ENCODE measurements at regions not wholly inside any gene's neighbourhood (a gene's known extent, or its start where the extent isn't known, plus 50 kb on each side); places are given as distances from the start of the nearest gene placed in this dataset.

- CTCF ChIA-PET = interaction anchor here (0.5 to 1.8 kb wide), 6 partner anchors 80 to 1365 kb away, joined by 3 to 6 read pairs (median 3); no protein-coding TSS in a partner anchor
- Mint-ChIP-seq H3K4me1 (ENCODE audit: insufficient read depth, unreplicated experiment) (peaks cover 6% of the 10 kb centered on the region), H3K9me3 (ENCODE audit: unreplicated experiment) (no peaks in the 10 kb centered on the region), H3K4me3 (ENCODE audit: unreplicated experiment) (no peak overlapping the region), H3K36me3 (ENCODE audit: insufficient read depth, unreplicated experiment) (no peaks in the 10 kb centered on the region), H3K27ac (ENCODE audit: low read depth, unreplicated experiment) (no peak overlapping the region), H3K27me3 (ENCODE audit: insufficient read depth, unreplicated experiment) (no peaks in the 10 kb centered on the region)
- POLR2A ChIA-PET = no interaction called here
- intact Hi-C loops (cut with micrococcal nuclease) = no loop called here
- TF ChIP-seq CTCF (IDR thresholded peaks at IDR 0.05; ENCODE audit: unreplicated experiment) = no peak
- DNase-seq (ENCODE audit: unreplicated experiment) = no peak
- no TSS peak for BruUV-seq (replicated peaks)
Measured at GRCh38 chr13:78319101-78319627, 284.2 kb downstream of the POU4F1 start.

GRCh38 chr13:78317030-78317429 lies 286.3 kb downstream of the POU4F1 start:
- DNase-seq (ENCODE audit: unreplicated experiment) = peak; percentile 21
- peaks cover 13% of the 10 kb centered on the region for H3K27me3 Mint-ChIP-seq (ENCODE audit: insufficient read depth, unreplicated experiment)
- peak; percentile 37 for TF ChIP-seq CTCF (IDR thresholded peaks at IDR 0.05; ENCODE audit: unreplicated experiment)
- CTCF ChIA-PET = no interaction called here
- no peaks in the 10 kb centered on the region for H3K9me3 Mint-ChIP-seq (ENCODE audit: unreplicated experiment)
- POLR2A ChIA-PET = no interaction called here
- intact Hi-C loops (cut with micrococcal nuclease) = loop anchor here (1.0 kb wide), 1 partner anchor 661 kb away; no protein-coding TSS in a partner anchor
- no peak overlapping the region for H3K27ac Mint-ChIP-seq (ENCODE audit: low read depth, unreplicated experiment)
- H3K4me3 Mint-ChIP-seq (ENCODE audit: unreplicated experiment) = no peak overlapping the region
- H3K36me3 Mint-ChIP-seq (ENCODE audit: insufficient read depth, unreplicated experiment) = no peaks in the 10 kb centered on the region
- no peaks in the 10 kb centered on the region for H3K4me1 Mint-ChIP-seq (ENCODE audit: insufficient read depth, unreplicated experiment)
- no TSS peak for BruUV-seq (replicated peaks)

DNA sequence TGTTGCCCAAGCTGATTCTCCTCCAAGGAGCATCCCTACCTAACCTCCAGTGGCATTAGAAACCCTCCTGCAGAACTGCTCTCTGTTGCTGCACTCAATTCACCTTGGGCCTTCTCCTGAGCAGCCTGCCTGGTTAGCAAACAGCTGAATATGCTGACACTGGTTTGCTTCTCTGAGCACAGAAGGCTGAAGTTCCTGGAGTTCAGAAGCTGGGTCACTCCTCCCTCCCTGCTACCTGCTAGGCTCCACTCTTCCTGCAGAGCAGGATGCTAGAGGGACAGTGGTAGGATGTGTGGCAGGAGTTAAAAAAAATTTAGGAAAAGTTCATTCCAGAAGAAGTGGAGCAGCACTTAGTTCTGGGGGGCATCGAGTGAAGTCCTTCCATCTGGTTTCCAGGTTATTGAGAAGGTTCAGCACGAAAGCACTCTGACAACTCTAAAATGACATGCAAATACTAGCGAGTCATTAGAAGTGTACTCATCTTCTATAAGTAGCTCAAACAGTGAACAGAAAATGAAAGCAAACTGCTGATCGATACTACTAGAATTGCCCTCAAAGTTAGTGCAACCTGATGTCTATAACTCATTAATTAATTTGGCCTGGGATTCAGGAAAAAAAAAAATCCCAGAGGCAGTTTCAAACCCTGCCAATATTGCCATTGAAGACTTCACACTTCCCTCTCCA lies 293.7 kb downstream of the POU4F1 start:
- Mint-ChIP-seq H3K27ac (ENCODE audit: low read depth, unreplicated experiment) (no peak overlapping the region), H3K4me3 (ENCODE audit: unreplicated experiment) (no peak overlapping the region), H3K36me3 (ENCODE audit: insufficient read depth, unreplicated experiment) (no peaks in the 10 kb centered on the region), H3K4me1 (ENCODE audit: insufficient read depth, unreplicated experiment) (no peaks in the 10 kb centered on the region), H3K9me3 (ENCODE audit: unreplicated experiment) (no peaks in the 10 kb centered on the region), H3K27me3 (ENCODE audit: insufficient read depth, unreplicated experiment) (peaks cover 77% of the 10 kb centered on the region)
- no peak for TF ChIP-seq CTCF (IDR thresholded peaks at IDR 0.05; ENCODE audit: unreplicated experiment)
- DNase-seq (ENCODE audit: unreplicated experiment) = no peak
- intact Hi-C loops (cut with micrococcal nuclease) = no loop called here
- BruUV-seq (replicated peaks) = no TSS peak
- ChIA-PET POLR2A (no interaction called here), CTCF (no interaction called here)

GRCh38 chr13:78306519-78307206 lies 296.7 kb downstream of the POU4F1 start:
- CTCF ChIA-PET = interaction anchor here (0.8 kb wide), 1 partner anchor 17 kb away, joined by 4 read pairs; no protein-coding TSS in a partner anchor
- Mint-ChIP-seq H3K9me3 (ENCODE audit: unreplicated experiment) (no peaks in the 10 kb centered on the region), H3K4me3 (ENCODE audit: unreplicated experiment) (no peak overlapping the region), H3K27me3 (ENCODE audit: insufficient read depth, unreplicated experiment) (peaks cover 74% of the 10 kb centered on the region), H3K36me3 (ENCODE audit: insufficient read depth, unreplicated experiment) (no peaks in the 10 kb centered on the region), H3K4me1 (ENCODE audit: insufficient read depth, unreplicated experiment) (no peaks in the 10 kb centered on the region), H3K27ac (ENCODE audit: low read depth, unreplicated experiment) (no peak overlapping the region)
- intact Hi-C loops (cut with micrococcal nuclease) = no loop called here
- POLR2A ChIA-PET = no interaction called here
- DNase-seq (ENCODE audit: unreplicated experiment) = no peak
- no TSS peak for BruUV-seq (replicated peaks)
- TF ChIP-seq CTCF (IDR thresholded peaks at IDR 0.05; ENCODE audit: unreplicated experiment) = no peak
